ENCODE measurements at regions not wholly inside any gene's neighbourhood (a gene's known extent, or its start where the extent isn't known, plus 50 kb on each side); places are given as distances from the start of the nearest gene placed in this dataset.
"Not testable (repeated sequence)": the region's sequence is repeated elsewhere in the genome, so short reads cannot be mapped to it uniquely, and the experiment has no call there.

DNA sequence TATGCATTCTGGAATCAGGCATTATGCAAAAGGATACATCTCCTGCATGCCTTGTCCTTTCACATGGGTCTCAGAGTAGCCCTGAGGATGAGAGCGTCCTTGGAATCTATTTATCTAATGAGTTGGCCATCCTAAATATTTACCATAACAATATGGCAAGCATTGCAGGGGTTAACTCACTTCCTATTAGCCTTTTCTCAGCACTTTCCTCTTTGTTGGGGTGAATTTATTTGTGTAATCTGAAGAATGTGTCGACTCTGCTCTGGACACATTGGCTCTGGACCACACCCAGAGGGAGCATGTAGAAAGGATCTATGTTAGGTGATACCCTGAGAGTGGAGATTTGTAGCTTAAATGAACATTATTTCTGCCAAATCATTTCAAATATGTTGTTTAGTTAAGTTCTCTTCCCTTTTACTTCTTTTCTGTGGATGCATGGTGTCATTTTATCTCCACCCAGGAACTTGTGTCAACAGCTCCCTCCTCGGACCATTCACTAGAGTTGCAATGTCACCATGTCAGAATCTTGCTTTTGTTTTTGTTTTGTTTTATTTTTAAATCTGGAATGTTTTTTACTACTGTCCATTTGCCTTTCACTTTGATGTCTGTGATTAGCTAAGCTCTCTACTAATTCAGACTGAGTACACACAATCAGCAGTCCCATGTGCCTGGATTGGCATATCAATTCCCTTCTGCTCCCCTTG lies 757.0 kb upstream of the MMS22L start:
- Mint-ChIP-seq H3K9me3 (ENCODE audit: low read depth) (no peaks in the 10 kb centered on the region), H3K4me1 (ENCODE audit: low read depth) (no peaks in the 10 kb centered on the region), H3K36me3 (no peaks in the 10 kb centered on the region)

DNA sequence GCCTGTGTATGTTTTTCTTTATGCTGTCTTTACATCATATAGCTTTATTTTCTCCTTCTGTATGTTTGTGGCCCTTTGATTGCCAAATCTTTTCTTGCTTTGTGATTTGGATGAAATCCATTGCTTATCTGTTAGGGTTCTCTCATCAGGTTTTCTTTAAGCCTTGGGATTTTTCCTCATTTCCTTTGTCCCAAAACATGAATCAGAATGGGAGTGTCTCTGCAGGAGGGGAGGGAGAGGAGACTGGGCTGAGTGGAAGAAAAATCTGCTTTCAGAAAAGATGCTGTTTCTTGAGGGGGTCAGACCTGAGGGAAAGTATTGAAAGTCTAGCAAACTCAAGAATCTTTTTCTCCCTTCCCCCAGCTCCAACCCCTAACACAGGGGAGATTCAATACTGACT lies 758.0 kb upstream of the MMS22L start:
- Mint-ChIP-seq H3K27me3 (no peaks in the 10 kb centered on the region), H3K9me3 (ENCODE audit: low read depth) (no peaks in the 10 kb centered on the region), H3K36me3 (no peaks in the 10 kb centered on the region), H3K4me1 (ENCODE audit: low read depth) (no peaks in the 10 kb centered on the region), H3K4me3 (no peak overlapping the region), H3K27ac (no peak overlapping the region)

More for the DNA sequence above, 757.0 kb upstream of the MMS22L start:
- no peaks in the 10 kb centered on the region for H3K27me3 Mint-ChIP-seq
- H3K27ac Mint-ChIP-seq, result no peak overlapping the region
- no peak overlapping the region for H3K4me3 Mint-ChIP-seq

DNA sequence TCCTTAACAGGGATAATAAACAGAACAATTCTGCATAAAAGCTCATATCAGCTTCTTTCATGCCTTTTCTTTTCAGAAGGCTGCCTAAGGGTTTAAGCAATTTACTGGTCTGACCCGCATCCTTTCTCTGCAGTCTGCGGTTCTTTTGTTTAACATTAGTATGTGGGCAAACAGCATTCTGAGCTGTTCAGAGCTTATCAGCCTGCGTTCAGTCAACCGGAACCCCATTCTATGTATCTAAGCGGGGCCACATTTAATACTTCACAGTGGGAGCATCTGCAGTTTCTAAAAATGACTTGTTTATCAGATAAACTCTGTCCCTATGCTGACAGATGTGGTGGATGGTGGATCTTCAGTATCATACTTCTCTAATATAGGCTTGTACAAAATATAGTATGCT lies 758.9 kb upstream of the MMS22L start:
- Mint-ChIP-seq H3K4me3 (no peak overlapping the region), H3K36me3 (no peaks in the 10 kb centered on the region), H3K4me1 (ENCODE audit: low read depth) (no peaks in the 10 kb centered on the region), H3K27me3 (no peaks in the 10 kb centered on the region), H3K9me3 (ENCODE audit: low read depth) (no peaks in the 10 kb centered on the region), H3K27ac (no peak overlapping the region)

DNA sequence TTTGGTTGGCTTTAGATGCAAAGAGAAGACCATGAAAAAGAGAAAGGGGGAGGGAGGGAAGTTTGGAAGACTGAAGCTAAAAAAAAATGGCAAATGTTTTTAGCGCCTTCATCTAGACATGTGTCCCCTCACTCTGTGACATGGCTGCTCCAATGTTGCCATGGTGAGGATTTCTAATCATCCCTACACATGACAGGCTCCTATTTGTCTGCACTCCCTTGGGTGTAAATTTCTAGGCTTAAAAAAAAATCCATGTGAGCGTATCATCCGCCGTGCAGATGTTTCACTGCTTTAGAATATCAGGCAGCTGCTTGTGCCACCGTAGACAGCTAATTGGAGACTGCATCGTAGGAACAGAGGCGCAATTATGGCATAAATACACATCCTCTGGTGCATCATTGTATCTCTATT lies 761.1 kb upstream of the MMS22L start:
- H3K27me3 Mint-ChIP-seq, result no peaks in the 10 kb centered on the region
- no peak overlapping the region for H3K27ac Mint-ChIP-seq
- H3K9me3 Mint-ChIP-seq (ENCODE audit: low read depth), result no peaks in the 10 kb centered on the region
- H3K36me3 Mint-ChIP-seq, result no peaks in the 10 kb centered on the region
- no peak overlapping the region for H3K4me3 Mint-ChIP-seq
- H3K4me1 Mint-ChIP-seq (ENCODE audit: low read depth), result no peaks in the 10 kb centered on the region

DNA sequence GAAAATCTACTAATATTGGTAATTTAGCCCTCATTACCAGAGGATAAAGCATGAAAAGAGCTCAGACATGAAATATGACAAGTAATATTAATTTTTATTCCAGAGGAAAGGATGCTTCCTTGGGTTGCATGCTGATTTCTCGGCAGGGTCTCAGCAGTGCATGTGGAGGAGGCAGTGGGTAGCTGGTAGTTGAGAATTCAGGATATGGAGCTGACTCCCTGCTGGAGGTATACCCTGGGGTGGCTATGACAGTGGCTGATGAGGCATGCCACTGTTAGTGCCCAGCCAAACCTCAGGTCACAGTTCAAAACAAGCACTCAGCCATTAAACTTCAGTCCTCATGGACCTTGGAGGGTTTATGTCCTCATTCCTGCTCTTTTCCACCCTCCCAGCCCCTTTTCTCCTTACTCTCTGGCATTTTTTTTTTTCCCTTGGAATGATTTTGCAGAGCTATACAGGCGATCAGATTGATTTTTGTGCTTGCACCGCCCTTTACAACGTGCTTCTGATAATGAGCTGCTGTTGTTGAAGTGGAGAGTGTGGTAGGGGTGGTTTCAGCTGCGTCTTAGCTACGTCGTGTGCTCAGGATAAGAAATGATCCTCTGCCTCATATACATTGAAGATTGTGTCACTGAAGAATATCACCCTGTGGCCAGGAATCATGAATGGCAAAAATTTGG lies 761.9 kb upstream of the MMS22L start:
- no peak overlapping the region for H3K27ac Mint-ChIP-seq
- H3K4me3 Mint-ChIP-seq, result no peak overlapping the region
- H3K36me3 Mint-ChIP-seq, result no peaks in the 10 kb centered on the region
- no peaks in the 10 kb centered on the region for H3K4me1 Mint-ChIP-seq (ENCODE audit: low read depth)
- H3K27me3 Mint-ChIP-seq, result no peaks in the 10 kb centered on the region
- H3K9me3 Mint-ChIP-seq (ENCODE audit: low read depth), result no peaks in the 10 kb centered on the region

DNA sequence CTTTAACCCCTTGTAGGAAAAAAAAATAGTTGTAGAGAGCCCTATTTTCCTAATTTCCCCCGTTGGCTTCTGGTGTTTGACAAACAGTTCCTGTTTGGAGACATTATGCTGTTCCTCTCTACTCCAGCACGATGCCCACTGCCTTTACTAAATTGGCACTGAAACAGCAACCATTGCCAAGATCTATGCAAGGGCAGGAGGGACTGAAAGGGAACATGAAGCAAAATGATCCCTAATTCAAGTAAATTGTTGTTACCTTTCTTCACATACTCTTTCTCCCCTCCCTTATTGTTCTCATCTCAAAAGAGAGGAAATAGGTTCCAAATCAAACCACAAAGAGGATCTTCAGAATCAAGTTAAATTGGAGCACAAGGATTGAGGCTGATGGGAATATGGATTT lies 764.1 kb upstream of the MMS22L start:
- H3K27ac Mint-ChIP-seq, result no peak overlapping the region
- no peaks in the 10 kb centered on the region for H3K36me3 Mint-ChIP-seq
- no peaks in the 10 kb centered on the region for H3K9me3 Mint-ChIP-seq (ENCODE audit: low read depth)
- H3K4me1 Mint-ChIP-seq (ENCODE audit: low read depth), result no peaks in the 10 kb centered on the region
- no peaks in the 10 kb centered on the region for H3K27me3 Mint-ChIP-seq
- H3K4me3 Mint-ChIP-seq, result no peak overlapping the region

DNA sequence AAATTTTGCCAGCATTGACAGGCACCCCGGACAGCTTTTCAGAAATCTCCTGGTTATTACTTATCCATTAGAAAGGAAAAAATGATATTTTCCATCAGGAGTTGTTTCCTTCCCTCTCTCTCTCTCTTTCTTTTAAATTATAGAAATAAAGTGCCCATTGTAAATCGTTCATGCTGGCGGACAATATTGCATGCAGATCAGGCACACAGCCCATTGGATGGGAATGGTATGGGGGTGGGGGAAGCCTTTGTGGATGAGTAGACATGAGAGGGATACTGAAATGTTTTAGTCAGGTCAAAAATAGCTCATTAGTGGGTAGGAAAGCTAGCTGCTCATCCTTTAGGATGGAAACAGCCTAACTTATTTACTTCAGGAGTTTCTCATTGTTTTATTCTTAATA lies 764.9 kb upstream of the MMS22L start:
- H3K4me3 Mint-ChIP-seq, result no peak overlapping the region
- no peaks in the 10 kb centered on the region for H3K27me3 Mint-ChIP-seq
- H3K27ac Mint-ChIP-seq, result no peak overlapping the region
- H3K36me3 Mint-ChIP-seq, result no peaks in the 10 kb centered on the region
- H3K9me3 Mint-ChIP-seq (ENCODE audit: low read depth), result no peaks in the 10 kb centered on the region
- no peaks in the 10 kb centered on the region for H3K4me1 Mint-ChIP-seq (ENCODE audit: low read depth)

DNA sequence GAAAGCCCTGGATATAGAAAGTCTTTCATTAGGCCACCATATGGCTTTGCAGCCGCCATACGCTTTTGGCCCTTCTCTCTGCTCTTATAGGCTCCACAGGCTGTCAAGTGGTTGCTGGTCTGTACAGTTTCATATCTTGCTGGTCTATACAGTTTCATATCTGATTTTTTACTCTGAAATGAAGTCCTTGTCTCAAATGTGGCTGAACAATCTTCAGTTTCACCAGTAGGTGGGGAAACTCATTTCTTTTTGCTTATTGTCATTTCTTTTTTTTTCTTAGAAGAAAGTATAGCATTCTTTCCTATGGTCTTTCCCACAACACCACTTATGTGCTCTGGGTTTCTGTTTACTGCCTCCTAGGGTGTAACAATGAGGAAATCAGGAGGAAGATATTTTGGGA lies 771.4 kb upstream of the MMS22L start:
- Mint-ChIP-seq H3K27ac (no peak overlapping the region), H3K4me3 (no peak overlapping the region), H3K4me1 (ENCODE audit: low read depth) (no peaks in the 10 kb centered on the region), H3K9me3 (ENCODE audit: low read depth) (no peaks in the 10 kb centered on the region), H3K36me3 (no peaks in the 10 kb centered on the region), H3K27me3 (no peaks in the 10 kb centered on the region)

DNA sequence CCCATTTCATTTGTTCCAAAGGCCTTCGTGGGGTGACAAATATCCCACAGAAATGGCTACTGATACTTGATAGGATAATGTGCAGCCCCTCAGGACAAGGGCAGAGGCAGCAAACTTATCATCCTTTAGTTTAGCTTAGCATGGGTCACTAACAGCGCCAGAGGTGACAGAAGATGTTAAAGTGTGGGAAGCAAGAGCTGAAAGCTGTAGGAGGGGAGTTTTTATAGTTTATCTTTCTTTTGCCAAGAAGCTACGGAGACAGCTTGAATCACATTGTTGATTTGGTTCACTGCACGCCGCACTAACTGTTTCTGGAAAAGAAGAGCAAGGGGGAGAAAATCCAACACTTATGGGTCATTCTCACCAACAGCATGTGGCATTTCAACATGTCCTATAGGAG lies 773.9 kb upstream of the MMS22L start:
- Mint-ChIP-seq H3K9me3 (ENCODE audit: low read depth) (no peaks in the 10 kb centered on the region), H3K27me3 (no peaks in the 10 kb centered on the region), H3K4me1 (ENCODE audit: low read depth) (no peaks in the 10 kb centered on the region), H3K36me3 (no peaks in the 10 kb centered on the region), H3K4me3 (no peak overlapping the region), H3K27ac (no peak overlapping the region)

DNA sequence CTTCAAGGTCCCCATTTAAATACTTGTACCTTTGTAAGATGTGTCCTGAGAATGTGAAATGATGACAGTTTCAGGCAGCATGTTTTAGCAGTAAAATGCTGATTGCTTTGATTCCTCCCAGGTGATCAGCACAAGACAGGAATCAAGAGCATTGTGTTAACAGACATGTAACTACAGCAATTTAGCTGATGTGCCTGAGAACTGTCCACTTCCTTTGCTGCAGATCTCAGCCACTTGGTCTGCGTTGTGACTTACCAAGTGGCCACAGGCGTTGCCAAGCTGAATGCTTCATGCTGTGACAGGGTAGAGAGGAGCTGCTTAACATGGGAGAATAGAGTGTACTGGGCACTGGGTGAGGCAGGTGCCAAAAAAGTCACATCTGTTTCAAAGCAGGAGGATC lies 767.0 kb upstream of the POU3F2 start:
- Mint-ChIP-seq H3K4me3 (no peak overlapping the region), H3K27me3 (no peaks in the 10 kb centered on the region), H3K4me1 (ENCODE audit: low read depth) (no peaks in the 10 kb centered on the region), H3K27ac (no peak overlapping the region), H3K36me3 (no peaks in the 10 kb centered on the region), H3K9me3 (ENCODE audit: low read depth) (peaks cover 12% of the 10 kb centered on the region)

DNA sequence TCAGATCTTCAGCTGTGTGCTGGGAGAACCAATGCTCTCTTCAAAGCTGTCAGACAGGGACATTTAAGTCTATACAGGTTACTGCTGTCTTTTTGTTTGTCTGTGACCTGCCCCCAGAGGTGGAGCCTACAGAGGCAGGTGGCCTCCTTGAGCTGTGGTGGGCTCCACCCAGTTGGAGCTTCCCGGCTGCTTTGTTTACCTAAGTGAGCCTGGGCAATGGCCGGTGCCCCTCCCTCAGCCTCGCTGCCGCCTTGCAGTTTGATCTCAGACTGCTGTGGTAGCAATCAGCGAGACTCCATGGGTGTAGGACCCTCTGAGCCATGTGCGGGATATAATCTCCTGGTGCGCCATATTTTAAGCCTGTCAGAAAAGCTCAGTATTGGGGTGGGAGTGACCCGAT lies 745.8 kb upstream of the POU3F2 start:
- H3K4me1 Mint-ChIP-seq (ENCODE audit: low read depth), result not testable (repeated sequence)

DNA sequence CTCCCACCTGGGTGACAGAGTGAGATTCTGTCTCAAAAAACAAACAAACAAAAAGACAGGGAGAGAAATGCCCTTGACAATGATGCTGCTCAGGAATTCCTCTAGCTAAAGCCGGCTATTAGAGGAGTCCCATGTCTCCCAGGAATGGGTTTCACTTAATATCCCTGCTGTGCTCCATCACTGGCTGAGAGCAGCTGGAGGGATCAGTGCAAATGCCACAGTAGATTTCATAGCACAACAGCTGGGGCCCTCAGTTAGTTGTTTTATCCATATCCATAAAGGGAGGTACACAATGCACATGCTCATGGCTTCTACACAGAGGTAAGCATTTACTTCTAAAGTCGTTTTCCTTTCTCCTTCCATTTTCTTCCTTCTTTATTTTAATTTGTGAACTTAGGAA lies 742.0 kb upstream of the POU3F2 start:
- Mint-ChIP-seq H3K4me1 (ENCODE audit: low read depth) (no peaks in the 10 kb centered on the region), H3K27ac (no peak overlapping the region), H3K9me3 (ENCODE audit: low read depth) (peaks cover 8% of the 10 kb centered on the region), H3K27me3 (no peaks in the 10 kb centered on the region), H3K36me3 (no peaks in the 10 kb centered on the region), H3K4me3 (no peak overlapping the region)

More for the DNA sequence above, 745.8 kb upstream of the POU3F2 start:
- H3K36me3 Mint-ChIP-seq; H3K9me3 Mint-ChIP-seq (ENCODE audit: low read depth); H3K4me3 Mint-ChIP-seq; H3K27me3 Mint-ChIP-seq; H3K27ac Mint-ChIP-seq: not testable (repeated sequence)

DNA sequence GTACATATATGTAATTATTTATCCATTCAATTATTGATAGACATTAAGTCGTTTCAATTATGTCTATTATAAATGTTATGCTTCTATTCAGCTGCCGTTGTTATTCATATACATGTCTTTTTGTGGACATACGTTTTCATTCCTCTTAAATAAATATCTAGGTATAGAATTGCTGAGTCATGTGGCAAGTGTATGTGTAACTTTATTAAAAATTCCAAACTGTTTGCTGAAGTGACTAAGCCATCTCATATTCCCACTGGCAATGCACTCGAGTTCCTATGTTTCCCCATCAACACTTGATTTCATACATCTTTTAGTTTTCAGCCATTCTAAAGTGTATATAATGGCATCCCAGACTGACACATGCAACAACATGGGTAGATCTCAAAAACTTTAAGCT lies 739.7 kb upstream of the POU3F2 start:
- H3K27me3 Mint-ChIP-seq, result no peaks in the 10 kb centered on the region
- H3K27ac Mint-ChIP-seq, result no peak overlapping the region
- no peaks in the 10 kb centered on the region for H3K4me1 Mint-ChIP-seq (ENCODE audit: low read depth)
- no peaks in the 10 kb centered on the region for H3K36me3 Mint-ChIP-seq
- no peak overlapping the region for H3K4me3 Mint-ChIP-seq
- H3K9me3 Mint-ChIP-seq (ENCODE audit: low read depth), result peaks cover 8% of the 10 kb centered on the region

DNA sequence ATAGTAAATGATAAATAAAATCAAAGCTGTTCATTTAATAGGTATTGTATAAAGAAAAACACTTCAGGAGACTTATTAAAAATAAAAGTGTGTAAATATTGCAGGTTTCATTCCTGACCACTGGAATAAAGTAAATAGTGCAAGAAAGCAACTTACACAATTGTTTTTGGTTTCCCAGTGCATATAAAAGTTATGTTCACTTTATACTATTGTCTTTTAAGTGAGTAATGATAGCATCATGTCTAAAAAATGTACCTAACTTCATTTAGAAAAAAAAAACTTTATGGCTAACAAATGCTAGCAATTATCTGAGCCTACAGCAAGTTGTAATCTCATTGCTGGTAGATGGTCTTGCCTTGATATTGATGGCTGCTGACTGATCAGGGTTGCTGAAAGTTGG lies 726.6 kb upstream of the POU3F2 start:
- Mint-ChIP-seq H3K27ac (no peak overlapping the region), H3K9me3 (ENCODE audit: low read depth) (peaks cover 13% of the 10 kb centered on the region), H3K4me3 (no peak overlapping the region), H3K27me3 (no peaks in the 10 kb centered on the region), H3K4me1 (ENCODE audit: low read depth) (no peaks in the 10 kb centered on the region), H3K36me3 (no peaks in the 10 kb centered on the region)

DNA sequence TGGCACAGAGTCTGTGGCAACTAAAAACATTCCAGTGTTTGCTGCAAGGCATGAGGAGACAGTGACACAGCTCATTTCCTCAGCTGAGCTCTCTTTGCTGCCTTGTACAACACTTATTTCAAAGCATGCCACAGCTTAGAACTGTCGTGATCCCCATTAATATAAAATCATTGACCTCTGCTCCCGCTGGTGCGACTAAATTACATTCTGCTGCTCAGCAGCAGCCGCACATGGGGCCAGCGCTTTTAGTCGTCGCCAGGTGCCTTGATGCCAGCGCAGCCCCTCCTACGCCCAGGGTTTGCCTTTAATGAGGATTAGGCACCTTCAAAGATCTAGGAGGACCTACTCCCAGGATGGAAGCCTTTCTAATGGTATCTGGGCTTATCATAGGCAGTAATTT lies 717.9 kb upstream of the POU3F2 start:
- Mint-ChIP-seq H3K4me3 (no peak overlapping the region), H3K36me3 (no peaks in the 10 kb centered on the region), H3K9me3 (ENCODE audit: low read depth) (no peaks in the 10 kb centered on the region), H3K27me3 (no peaks in the 10 kb centered on the region), H3K4me1 (ENCODE audit: low read depth) (no peaks in the 10 kb centered on the region), H3K27ac (no peak overlapping the region)

DNA sequence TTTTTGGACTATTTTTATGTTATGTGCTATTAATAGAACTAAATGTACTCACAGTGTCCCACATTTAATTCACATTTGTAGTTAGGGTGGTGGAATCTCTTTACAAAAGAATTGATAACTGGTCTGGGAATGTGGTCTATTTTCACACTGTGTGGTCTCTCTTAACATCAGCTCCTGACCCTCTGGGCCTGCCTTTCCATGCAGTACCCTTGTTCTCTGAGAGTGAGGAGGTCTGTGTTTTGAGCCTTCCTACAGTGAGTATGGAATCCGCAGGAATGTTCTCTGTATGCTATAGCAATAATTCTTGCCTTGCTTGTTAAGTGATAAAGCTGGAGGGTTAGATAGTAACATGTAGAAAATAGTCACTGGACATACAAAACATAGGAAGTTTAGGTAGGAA lies 717.3 kb upstream of the POU3F2 start:
- Mint-ChIP-seq H3K4me3 (no peak overlapping the region), H3K27me3 (no peaks in the 10 kb centered on the region), H3K27ac (no peak overlapping the region), H3K36me3 (no peaks in the 10 kb centered on the region), H3K4me1 (ENCODE audit: low read depth) (no peaks in the 10 kb centered on the region), H3K9me3 (ENCODE audit: low read depth) (no peaks in the 10 kb centered on the region)

Measured in activated naive CD8-positive, alpha-beta T cell (primary cell).